GM12875 (cell line): ENCODE measurements at regions not wholly inside any gene's neighbourhood (a gene's known extent, or its start where the extent isn't known, plus 50 kb on each side); places are given as distances from the start of the nearest gene placed in this dataset.

Source experiments
- H3K4me3 ChIP-seq: one replicate; pipeline ENCODE4 v1.5.1; 2011; ENCODE audit warnings: low read depth, low read length, control low read depth
- CTCF ChIP-seq: IDR thresholded peaks from 2 replicates; pipeline ENCODE4 v1.5.1; 2011; ENCODE audit warnings: low read depth, mild to moderate bottlenecking, control low read depth, inconsistent platforms, low read length, moderate library complexity, borderline replicate concordance; ENCODE audit not compliant: insufficient read depth

- no peak for TF ChIP-seq CTCF
- H3K4me3 ChIP-seq = no peak overlapping the region
Observed at GRCh38 chr12:19689801-19690472, 250.6 kb downstream of the AEBP2 start.

- no peak for TF ChIP-seq CTCF
- no peak overlapping the region for H3K4me3 ChIP-seq
Observed at GRCh38 chr12:19692091-19692490, 252.8 kb downstream of the AEBP2 start.

- no peak overlapping the region for H3K4me3 ChIP-seq
- no peak for TF ChIP-seq CTCF
Observed at GRCh38 chr12:19692566-19692965, 253.3 kb downstream of the AEBP2 start.

GRCh38 chr12:19694627-19695026 lies 255.3 kb downstream of the AEBP2 start:
- TF ChIP-seq CTCF = no peak
- H3K4me3 ChIP-seq = no peak overlapping the region

- no peak overlapping the region for H3K4me3 ChIP-seq
- no peak for TF ChIP-seq CTCF
Observed at GRCh38 chr12:19695244-19696098, 256.2 kb downstream of the AEBP2 start.

- TF ChIP-seq CTCF = no peak
- H3K4me3 ChIP-seq = no peak overlapping the region
Observed at GRCh38 chr12:19700969-19701368, 261.7 kb downstream of the AEBP2 start.

- no peak overlapping the region for H3K4me3 ChIP-seq
Observed at GRCh38 chr12:19704966-19705365, 265.7 kb downstream of the AEBP2 start.

More at GRCh38 chr12:19704966-19705365, 265.7 kb downstream of the AEBP2 start:
- TF ChIP-seq CTCF = no peak
